GM12892 (cell line): ENCODE measurements at regions not wholly inside any gene's neighbourhood (a gene's known extent, or its start where the extent isn't known, plus 50 kb on each side); places are given as distances from the start of the nearest gene placed in this dataset.

Source experiments
- POLR2A ChIP-seq: IDR thresholded peaks from 2 replicates; pipeline ENCODE4 v1.6.1; 2011; ENCODE audit warnings: low read depth, low read length, control low read depth
- POLR2AphosphoS5 ChIP-seq: IDR thresholded peaks from 2 replicates; pipeline ENCODE4 v1.6.1; 2011; ENCODE audit warnings: low read depth, low read length, control low read depth
- TAF1 ChIP-seq: IDR thresholded peaks from 2 replicates; pipeline ENCODE4 v1.6.1; 2011; ENCODE audit warnings: low read depth, mild to moderate bottlenecking, control low read depth, low read length, borderline replicate concordance

DNA sequence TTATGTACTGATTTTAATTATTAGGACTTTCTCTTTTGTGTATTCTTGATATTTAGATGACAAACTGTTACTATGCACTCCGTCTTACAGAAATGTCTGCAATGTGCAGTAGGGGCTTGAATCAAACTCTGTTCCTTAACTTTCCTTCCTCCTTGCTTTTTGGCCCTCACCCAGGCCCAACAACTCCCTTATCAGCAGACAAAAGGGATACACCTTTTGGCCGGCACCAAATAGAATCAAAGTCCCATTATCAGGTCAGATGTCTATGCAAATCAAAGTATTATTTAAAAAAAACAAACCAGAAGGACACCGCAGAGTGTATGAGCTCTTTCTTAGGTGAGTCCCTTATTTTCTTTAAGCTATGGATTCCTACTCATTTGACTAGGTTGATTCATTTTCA is 116.3 kb upstream of the SERPINE2 start:
- TF ChIP-seq POLR2AphosphoS5 (no peak), POLR2A (no peak), TAF1 (no peak)
